ENCODE measurements at regions not wholly inside any gene's neighbourhood (a gene's known extent, or its start where the extent isn't known, plus 50 kb on each side); places are given as distances from the start of the nearest gene placed in this dataset.

- intact Hi-C loops (cut with DNase I, micrococcal nuclease) = no loop called here
Observed at GRCh38 chr16:8310816-8311215, 279.5 kb downstream of the TMEM114 start.

GRCh38 chr16:8310323-8310722, 280.0 kb downstream of the TMEM114 start:
- Histone ChIP-seq H3K36me3 (ENCODE audit: low read depth) (no peaks in the 10 kb centered on the region), H3K4me3 (no peak overlapping the region), H3K9me3 (no peaks in the 10 kb centered on the region), H3K4me1 (ENCODE audit: low read depth) (no peaks in the 10 kb centered on the region)
- intact Hi-C loops (cut with DNase I, micrococcal nuclease) = no loop called here
- no peak for TF ChIP-seq CTCF (IDR thresholded peaks at IDR 0.05)
- DNase-seq (no peak), ATAC-seq (no peak)

More at GRCh38 chr16:8310816-8311215, 279.5 kb downstream of the TMEM114 start:
- Histone ChIP-seq H3K9me3 (no peaks in the 10 kb centered on the region), H3K4me3 (no peak overlapping the region), H3K36me3 (ENCODE audit: low read depth) (no peaks in the 10 kb centered on the region), H3K4me1 (ENCODE audit: low read depth) (no peaks in the 10 kb centered on the region)
- no peak for TF ChIP-seq CTCF (IDR thresholded peaks at IDR 0.05)
- ATAC-seq (no peak), DNase-seq (no peak)

GRCh38 chr16:8305201-8305600, 285.1 kb downstream of the TMEM114 start:
- DNase-seq (no peak), ATAC-seq (no peak)
- intact Hi-C loops (cut with DNase I, micrococcal nuclease) = no loop called here
- H3K36me3 ChIP-seq (ENCODE audit: low read depth) = no peaks in the 10 kb centered on the region
- no peaks in the 10 kb centered on the region for H3K9me3 ChIP-seq
- H3K4me3 ChIP-seq = no peak overlapping the region
- no peak for TF ChIP-seq CTCF (IDR thresholded peaks at IDR 0.05)
- no peaks in the 10 kb centered on the region for H3K4me1 ChIP-seq (ENCODE audit: low read depth)

- no peak for TF ChIP-seq CTCF (IDR thresholded peaks at IDR 0.05)
- no peaks in the 10 kb centered on the region for H3K4me1 ChIP-seq (ENCODE audit: low read depth)
- no peak overlapping the region for H3K4me3 ChIP-seq
- ATAC-seq = no peak
- DNase-seq = no peak
- intact Hi-C loops (cut with DNase I, micrococcal nuclease) = no loop called here
- H3K36me3 ChIP-seq (ENCODE audit: low read depth) = no peaks in the 10 kb centered on the region
- H3K9me3 ChIP-seq = no peaks in the 10 kb centered on the region
Observed at GRCh38 chr16:8299635-8300034, 290.7 kb downstream of the TMEM114 start.

GRCh38 chr16:8295513-8296237, 294.6 kb downstream of the TMEM114 start:
- intact Hi-C loops (cut with DNase I, micrococcal nuclease) = no loop called here
- Histone ChIP-seq H3K36me3 (ENCODE audit: low read depth) (no peaks in the 10 kb centered on the region), H3K9me3 (no peaks in the 10 kb centered on the region), H3K4me1 (ENCODE audit: low read depth) (no peaks in the 10 kb centered on the region), H3K4me3 (no peak overlapping the region)
- TF ChIP-seq CTCF (IDR thresholded peaks at IDR 0.05) = no peak
- DNase-seq (no peak), ATAC-seq (no peak)

- ATAC-seq = no peak
Observed at GRCh38 chr16:8293413-8293812, 296.9 kb downstream of the TMEM114 start.

More at GRCh38 chr16:8293413-8293812, 296.9 kb downstream of the TMEM114 start:
- no peak for DNase-seq
- Histone ChIP-seq H3K36me3 (ENCODE audit: low read depth) (no peaks in the 10 kb centered on the region), H3K4me1 (ENCODE audit: low read depth) (no peaks in the 10 kb centered on the region), H3K4me3 (no peak overlapping the region), H3K9me3 (no peaks in the 10 kb centered on the region)
- intact Hi-C loops (cut with DNase I, micrococcal nuclease) = no loop called here
- no peak for TF ChIP-seq CTCF (IDR thresholded peaks at IDR 0.05)
